GM13976 (cell line): ENCODE measurements at regions not wholly inside any gene's neighbourhood (a gene's known extent, or its start where the extent isn't known, plus 50 kb on each side); places are given as distances from the start of the nearest gene placed in this dataset.

Experiments
- DNase-seq: peaks from one replicate; pipeline ENCODE4 v3.0.0; 2012; ENCODE audit warnings: low spot score
- in situ Hi-C: fragments of 300-500 bp; cut with MboI; formaldehyde crosslinking; loops from one replicate; pipeline ENCODE4 v1.12.0; 2022; ENCODE audit warnings: low sequenced_read_pairs, mixed read lengths, inconsistent platforms; ENCODE audit not compliant: unreplicated experiment
- TF ChIP-seq, protein P1 (sequence below): IDR thresholded peaks from 2 replicates; pipeline ENCODE4 v1.5.1; 2012; ENCODE audit warnings: borderline replicate concordance, mild to moderate bottlenecking; ENCODE audit not compliant: insufficient read depth; ENCODE audit errors: extremely low read depth, missing control alignments, control extremely low read depth

DNA sequence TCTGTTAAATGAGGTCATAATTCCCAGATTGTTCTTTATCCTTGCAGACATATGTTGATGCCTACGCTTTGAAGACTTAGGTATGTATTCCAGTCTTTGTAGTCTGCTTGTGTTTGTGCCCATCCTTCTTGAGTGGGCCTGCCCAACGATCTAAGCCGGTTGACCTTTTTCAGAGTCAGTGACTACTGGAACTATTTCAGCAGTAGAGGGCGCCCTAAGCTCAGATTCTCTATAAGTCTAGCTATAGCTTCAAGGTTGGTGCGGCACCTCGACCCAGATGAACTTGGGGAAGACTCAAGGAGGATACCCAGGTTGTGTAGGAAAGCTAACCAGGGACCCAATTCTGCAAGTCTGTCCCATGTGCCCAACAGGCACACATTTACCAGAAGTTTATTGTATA, 228.8 kb upstream of the PPP2R3A start:
- no peak for DNase-seq
- TF ChIP-seq, protein P1, sequence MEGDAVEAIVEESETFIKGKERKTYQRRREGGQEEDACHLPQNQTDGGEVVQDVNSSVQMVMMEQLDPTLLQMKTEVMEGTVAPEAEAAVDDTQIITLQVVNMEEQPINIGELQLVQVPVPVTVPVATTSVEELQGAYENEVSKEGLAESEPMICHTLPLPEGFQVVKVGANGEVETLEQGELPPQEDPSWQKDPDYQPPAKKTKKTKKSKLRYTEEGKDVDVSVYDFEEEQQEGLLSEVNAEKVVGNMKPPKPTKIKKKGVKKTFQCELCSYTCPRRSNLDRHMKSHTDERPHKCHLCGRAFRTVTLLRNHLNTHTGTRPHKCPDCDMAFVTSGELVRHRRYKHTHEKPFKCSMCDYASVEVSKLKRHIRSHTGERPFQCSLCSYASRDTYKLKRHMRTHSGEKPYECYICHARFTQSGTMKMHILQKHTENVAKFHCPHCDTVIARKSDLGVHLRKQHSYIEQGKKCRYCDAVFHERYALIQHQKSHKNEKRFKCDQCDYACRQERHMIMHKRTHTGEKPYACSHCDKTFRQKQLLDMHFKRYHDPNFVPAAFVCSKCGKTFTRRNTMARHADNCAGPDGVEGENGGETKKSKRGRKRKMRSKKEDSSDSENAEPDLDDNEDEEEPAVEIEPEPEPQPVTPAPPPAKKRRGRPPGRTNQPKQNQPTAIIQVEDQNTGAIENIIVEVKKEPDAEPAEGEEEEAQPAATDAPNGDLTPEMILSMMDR, result no peak
- in situ Hi-C loops, result no loop called here

DNA sequence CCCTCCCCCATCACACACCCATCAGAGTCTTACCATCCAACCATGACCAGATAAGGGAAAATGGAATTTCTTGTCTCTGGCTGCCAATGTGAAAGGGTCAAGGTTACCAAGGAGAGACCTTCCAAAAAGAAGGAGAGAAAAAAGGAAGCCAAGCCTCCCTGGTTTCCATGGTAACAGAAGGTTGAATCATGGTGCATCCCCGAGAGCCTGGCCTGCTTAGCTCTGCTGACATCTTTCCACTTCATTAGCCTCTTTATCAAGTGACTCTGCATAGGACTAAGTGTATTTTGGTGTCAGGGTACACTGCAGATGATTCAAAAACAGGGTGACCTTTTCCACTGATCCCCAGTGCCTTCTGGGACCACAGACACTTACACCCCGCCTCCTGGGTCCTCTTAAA, 225.7 kb upstream of the PPP2R3A start:
- DNase-seq, result no peak
- in situ Hi-C loops, result no loop called here
- TF ChIP-seq, protein P1, result no peak

DNA sequence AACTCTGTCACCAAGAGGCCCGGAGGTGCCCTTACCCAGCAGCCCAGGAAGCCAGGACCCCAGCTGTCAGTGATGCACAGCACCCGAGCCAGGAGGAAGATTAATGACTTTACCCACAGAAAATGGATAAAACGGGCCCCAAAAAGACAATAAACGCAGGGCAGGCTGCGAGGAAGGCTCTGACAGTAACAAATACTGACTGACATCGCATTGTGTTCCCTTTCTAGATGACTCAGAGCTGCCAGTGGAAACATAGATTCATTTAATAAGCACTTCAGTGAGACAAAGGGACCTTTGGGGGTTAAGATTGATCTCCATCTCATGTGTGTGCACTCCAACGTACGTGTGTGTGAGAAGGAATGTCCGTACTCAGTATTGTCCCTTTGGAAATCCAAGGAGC, 225.3 kb upstream of the PPP2R3A start:
- in situ Hi-C loops, result no loop called here
- no peak for DNase-seq
- TF ChIP-seq, protein P1, result no peak

DNA sequence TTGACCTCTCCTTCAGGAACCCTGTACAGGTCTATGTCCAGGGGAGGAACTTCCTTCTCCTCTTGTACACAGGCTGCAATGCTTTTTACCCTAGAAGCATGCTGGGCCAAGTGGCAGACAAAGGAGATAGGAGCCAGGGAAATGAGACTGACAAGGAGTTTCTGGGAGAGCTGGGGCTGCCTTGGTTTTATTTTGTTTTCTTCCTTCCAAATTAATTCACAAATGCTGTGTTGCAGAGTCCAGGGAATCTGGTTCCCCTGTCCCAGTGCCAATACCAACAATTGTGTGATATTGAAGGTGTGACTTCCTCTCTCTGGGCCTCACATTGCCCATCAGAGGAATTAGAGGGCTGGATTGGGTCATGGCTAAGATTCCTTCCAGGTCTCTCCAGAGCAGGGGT, 224.8 kb upstream of the PPP2R3A start:
- TF ChIP-seq, protein P1, result no peak
- DNase-seq, result no peak
- in situ Hi-C loops, result no loop called here

DNA sequence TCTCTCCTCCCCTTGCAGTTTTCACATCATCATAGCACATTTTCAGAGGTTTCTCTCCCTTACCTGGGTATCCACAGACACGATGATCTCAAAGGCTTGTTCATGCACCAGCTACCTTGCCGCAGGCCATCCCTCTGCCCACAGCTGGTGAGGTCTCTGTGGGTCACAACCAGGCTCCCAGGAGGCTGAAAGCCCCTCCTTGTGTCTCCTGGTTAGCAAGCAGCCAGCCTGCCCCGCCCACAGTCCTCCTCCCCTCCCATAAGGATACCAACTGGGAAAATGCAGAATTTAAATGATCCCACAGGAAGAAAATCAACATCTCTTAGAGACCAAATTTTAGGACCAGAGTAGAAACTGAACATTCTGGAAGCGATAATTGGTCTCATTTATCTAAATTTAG, 213.5 kb upstream of the PPP2R3A start:
- in situ Hi-C loops, result no loop called here
- TF ChIP-seq, protein P1, result no peak
- DNase-seq, result no peak

DNA sequence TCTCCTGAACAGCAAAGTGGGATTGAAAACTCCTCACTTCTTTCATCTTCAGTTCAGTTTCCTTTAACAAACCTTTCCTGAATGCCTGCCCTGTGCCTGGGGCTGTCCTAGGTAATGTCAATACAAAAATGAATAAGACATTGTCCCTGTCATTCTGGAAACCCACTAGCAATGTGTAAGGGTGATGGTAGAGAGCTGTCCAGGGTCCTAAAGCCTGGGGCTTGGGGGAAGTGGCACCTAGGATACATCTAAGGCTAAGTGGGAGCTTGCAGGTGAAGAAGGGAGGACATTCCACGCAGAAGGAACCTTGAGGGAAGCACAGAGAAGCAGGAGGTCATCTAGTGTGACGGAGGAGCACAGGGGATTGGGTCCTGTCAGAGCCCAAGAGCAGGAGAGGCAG, 212.7 kb upstream of the PPP2R3A start:
- in situ Hi-C loops, result no loop called here
- TF ChIP-seq, protein P1, result no peak
- no peak for DNase-seq

DNA sequence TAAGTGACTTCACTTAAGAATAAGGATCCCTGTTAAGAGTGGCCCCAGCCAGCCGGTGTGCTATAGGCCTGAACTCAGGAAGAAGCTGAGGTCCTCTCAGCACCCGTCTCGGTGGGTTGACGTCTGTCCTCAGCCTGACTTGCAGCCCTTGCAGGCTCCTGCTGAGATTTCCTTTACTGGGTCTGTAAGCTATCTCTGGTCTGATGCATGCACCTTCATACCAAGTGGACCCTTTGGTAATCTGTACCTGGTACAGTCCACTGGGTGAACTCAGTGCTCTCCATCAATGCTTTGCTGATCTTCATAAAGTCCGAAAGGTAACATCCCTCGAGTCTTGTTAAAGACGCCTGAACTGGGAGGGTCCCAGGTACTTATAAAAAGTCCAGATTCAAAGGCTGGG, 212.0 kb upstream of the PPP2R3A start:
- TF ChIP-seq, protein P1, result no peak
- DNase-seq, result no peak
- in situ Hi-C loops, result no loop called here
